Epithelial cell of esophagus (primary cell): ENCODE measurements at regions not wholly inside any gene's neighbourhood (a gene's known extent, or its start where the extent isn't known, plus 50 kb on each side); places are given as distances from the start of the nearest gene placed in this dataset.

Experiments used
- DNase-seq: peaks from one replicate; pipeline ENCODE4 v3.0.0; 2010; ENCODE audit warnings: low read depth
- H3K4me3 ChIP-seq: 2 replicates; pipeline ENCODE4 v1.5.1; 2011; ENCODE audit warnings: mild to moderate bottlenecking, low read length, control low read depth
- TF ChIP-seq, protein P1 (sequence below): IDR thresholded peaks from 2 replicates; pipeline ENCODE4 v1.5.1; 2011; ENCODE audit warnings: low read depth, mild to moderate bottlenecking, low read length, control low read depth, inconsistent platforms; ENCODE audit not compliant: insufficient read depth; ENCODE audit errors: missing control alignments

GRCh38 chr18:68102117-68102516 lies 585.6 kb upstream of the DSEL start:
- no peak for DNase-seq
- H3K4me3 ChIP-seq: no peak overlapping the region
- TF ChIP-seq, protein P1, sequence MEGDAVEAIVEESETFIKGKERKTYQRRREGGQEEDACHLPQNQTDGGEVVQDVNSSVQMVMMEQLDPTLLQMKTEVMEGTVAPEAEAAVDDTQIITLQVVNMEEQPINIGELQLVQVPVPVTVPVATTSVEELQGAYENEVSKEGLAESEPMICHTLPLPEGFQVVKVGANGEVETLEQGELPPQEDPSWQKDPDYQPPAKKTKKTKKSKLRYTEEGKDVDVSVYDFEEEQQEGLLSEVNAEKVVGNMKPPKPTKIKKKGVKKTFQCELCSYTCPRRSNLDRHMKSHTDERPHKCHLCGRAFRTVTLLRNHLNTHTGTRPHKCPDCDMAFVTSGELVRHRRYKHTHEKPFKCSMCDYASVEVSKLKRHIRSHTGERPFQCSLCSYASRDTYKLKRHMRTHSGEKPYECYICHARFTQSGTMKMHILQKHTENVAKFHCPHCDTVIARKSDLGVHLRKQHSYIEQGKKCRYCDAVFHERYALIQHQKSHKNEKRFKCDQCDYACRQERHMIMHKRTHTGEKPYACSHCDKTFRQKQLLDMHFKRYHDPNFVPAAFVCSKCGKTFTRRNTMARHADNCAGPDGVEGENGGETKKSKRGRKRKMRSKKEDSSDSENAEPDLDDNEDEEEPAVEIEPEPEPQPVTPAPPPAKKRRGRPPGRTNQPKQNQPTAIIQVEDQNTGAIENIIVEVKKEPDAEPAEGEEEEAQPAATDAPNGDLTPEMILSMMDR: no peak

DNA sequence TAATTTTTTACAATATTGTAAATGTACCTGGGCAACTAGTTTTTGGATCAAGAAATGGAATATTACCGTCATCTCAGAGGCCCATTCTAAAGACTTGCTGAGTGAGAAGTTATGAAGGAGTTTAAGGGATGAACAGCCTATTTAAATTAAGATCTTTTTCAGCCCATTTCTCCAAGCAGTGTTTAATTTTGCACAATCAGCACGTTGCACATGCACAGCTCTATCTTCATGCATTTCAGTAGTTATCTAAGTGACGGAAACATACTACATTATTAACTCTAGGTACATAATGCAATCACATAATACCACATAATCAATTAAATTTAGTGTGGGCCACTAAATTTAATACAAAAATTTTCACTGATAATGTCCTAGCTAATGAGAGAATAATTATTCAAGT lies 582.1 kb upstream of the DSEL start:
- TF ChIP-seq, protein P1: no peak
- no peak for DNase-seq
- H3K4me3 ChIP-seq: no peak overlapping the region

GRCh38 chr18:68086481-68086880 lies 570.0 kb upstream of the DSEL start:
- no peak for DNase-seq
- no peak overlapping the region for H3K4me3 ChIP-seq
- TF ChIP-seq, protein P1: no peak

- TF ChIP-seq, protein P1: no peak
- DNase-seq: no peak
- no peak overlapping the region for H3K4me3 ChIP-seq
Measured at GRCh38 chr18:68085251-68085650, 568.7 kb upstream of the DSEL start.

- TF ChIP-seq, protein P1: no peak
- DNase-seq: no peak
Measured at GRCh38 chr18:68083776-68084175, 567.3 kb upstream of the DSEL start.

DNA sequence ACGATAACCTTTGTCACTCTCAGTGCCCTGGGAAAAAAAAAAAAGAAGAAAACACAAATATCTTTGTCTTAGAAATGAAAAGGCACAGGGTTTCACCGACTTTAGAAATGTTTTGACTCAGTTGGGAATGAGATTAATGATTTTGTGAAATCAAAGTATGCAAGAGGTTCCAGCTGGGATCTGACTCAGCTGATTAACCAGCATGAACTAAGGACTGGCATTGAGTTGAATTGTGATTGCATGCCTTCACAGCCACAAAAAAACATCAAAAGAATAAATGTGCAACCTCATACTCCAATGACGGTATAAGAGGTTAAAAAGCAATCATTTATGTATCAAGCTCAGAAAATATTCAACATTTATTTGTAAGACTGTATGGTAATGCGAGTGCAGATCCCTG lies 566.6 kb upstream of the DSEL start:
- peak; percentile 5 for DNase-seq
- no peak overlapping the region for H3K4me3 ChIP-seq
- TF ChIP-seq, protein P1: no peak

More at GRCh38 chr18:68083776-68084175, 567.3 kb upstream of the DSEL start:
- no peak overlapping the region for H3K4me3 ChIP-seq

- no peak for DNase-seq
- TF ChIP-seq, protein P1: no peak
- no peak overlapping the region for H3K4me3 ChIP-seq
Measured at GRCh38 chr18:68072744-68073143, 556.2 kb upstream of the DSEL start.
